Activated T-helper 17 cell treated with anti-CD3 and anti-CD28 coated beads, Interleukin-2, amount 50 U/mL, for 72 hours (primary cell): ENCODE measurements at regions not wholly inside any gene's neighbourhood (a gene's known extent, or its start where the extent isn't known, plus 50 kb on each side); places are given as distances from the start of the nearest gene placed in this dataset.

Source experiments
- ATAC-seq: fragments of 150-1000 bp; cut with Tn5 transposase; replicated peaks from 2 replicates; pipeline ENCODE4 v1.10.0; 2021; ENCODE audit warnings: mild to moderate bottlenecking, moderate library complexity
- H3K27ac Mint-ChIP-seq: one replicate; pipeline ENCODE4 v1.8.0; 2022; ENCODE audit warnings: mixed read lengths
- H3K27me3 Mint-ChIP-seq: one replicate; pipeline ENCODE4 v1.8.0; 2022; ENCODE audit warnings: mixed read lengths
- H3K36me3 Mint-ChIP-seq: one replicate; pipeline ENCODE4 v1.8.0; 2022; ENCODE audit warnings: low read depth, mild to moderate bottlenecking, mixed read lengths
- H3K4me1 Mint-ChIP-seq: one replicate; pipeline ENCODE4 v1.8.0; 2022; ENCODE audit warnings: mixed read lengths
- H3K4me3 Mint-ChIP-seq: one replicate; pipeline ENCODE4 v1.8.0; 2022; ENCODE audit warnings: mild to moderate bottlenecking, mixed read lengths
- H3K9me3 Mint-ChIP-seq: one replicate; pipeline ENCODE4 v1.8.0; 2022; ENCODE audit warnings: mixed read lengths

GRCh38 chr4:1466034-1466862 is 60.0 kb upstream of the NKX1-1 start:
- Mint-ChIP-seq H3K4me3 (no peak overlapping the region), H3K4me1 (no peaks in the 10 kb centered on the region), H3K9me3 (peaks cover 12% of the 10 kb centered on the region), H3K36me3 (no peaks in the 10 kb centered on the region), H3K27me3 (peaks cover 12% of the 10 kb centered on the region), H3K27ac (no peak overlapping the region)
- ATAC-seq = no peak

GRCh38 chr4:1465173-1466033 is 59.2 kb upstream of the NKX1-1 start:
- H3K9me3 Mint-ChIP-seq = peaks cover 12% of the 10 kb centered on the region
- H3K4me1 Mint-ChIP-seq = no peaks in the 10 kb centered on the region
- H3K27ac Mint-ChIP-seq = no peak overlapping the region
- ATAC-seq = no peak
- no peak overlapping the region for H3K4me3 Mint-ChIP-seq
- peaks cover 16% of the 10 kb centered on the region for H3K27me3 Mint-ChIP-seq
- H3K36me3 Mint-ChIP-seq = no peaks in the 10 kb centered on the region

DNA sequence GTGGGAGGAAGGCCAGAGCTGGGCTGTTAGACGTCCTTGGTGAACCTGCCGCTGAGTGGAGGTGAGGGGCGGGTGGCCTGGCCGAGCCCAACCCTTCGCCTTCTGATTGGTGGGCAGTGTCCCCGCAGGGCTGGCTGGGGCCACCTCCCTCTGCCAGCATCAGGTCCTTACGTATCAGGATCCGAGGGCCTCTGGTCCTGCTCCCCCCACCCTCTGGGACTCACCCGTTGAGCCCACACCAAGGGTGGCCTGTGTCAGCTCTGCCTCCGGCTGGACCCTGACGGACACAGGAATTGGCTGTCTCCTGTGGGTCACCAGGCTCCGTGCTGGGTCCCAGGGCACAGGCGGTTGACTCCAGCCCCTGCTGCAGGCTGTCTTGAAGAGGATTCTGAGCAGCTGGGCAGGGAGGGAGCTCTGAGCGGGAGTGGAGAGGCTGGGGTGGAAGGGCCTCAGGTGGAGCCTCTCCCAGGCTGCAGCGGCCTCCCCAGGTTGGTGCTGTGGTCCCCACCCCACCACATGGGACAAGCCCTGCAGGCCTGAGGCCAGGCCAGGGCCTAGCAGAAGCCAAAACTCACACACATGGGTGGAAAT is 58.4 kb upstream of the NKX1-1 start:
- H3K9me3 Mint-ChIP-seq = peaks cover 12% of the 10 kb centered on the region
- peaks cover 19% of the 10 kb centered on the region for H3K27me3 Mint-ChIP-seq
- H3K27ac Mint-ChIP-seq = no peak overlapping the region
- no peaks in the 10 kb centered on the region for H3K4me1 Mint-ChIP-seq
- H3K4me3 Mint-ChIP-seq = no peak overlapping the region
- H3K36me3 Mint-ChIP-seq = no peaks in the 10 kb centered on the region
- ATAC-seq = no peak

GRCh38 chr4:1463927-1464540 is 57.8 kb upstream of the NKX1-1 start:
- no peaks in the 10 kb centered on the region for H3K4me1 Mint-ChIP-seq
- H3K27me3 Mint-ChIP-seq = peaks cover 19% of the 10 kb centered on the region
- H3K36me3 Mint-ChIP-seq = no peaks in the 10 kb centered on the region
- H3K9me3 Mint-ChIP-seq = peaks cover 12% of the 10 kb centered on the region
- ATAC-seq = no peak
- no peak overlapping the region for H3K4me3 Mint-ChIP-seq
- H3K27ac Mint-ChIP-seq = no peak overlapping the region

DNA sequence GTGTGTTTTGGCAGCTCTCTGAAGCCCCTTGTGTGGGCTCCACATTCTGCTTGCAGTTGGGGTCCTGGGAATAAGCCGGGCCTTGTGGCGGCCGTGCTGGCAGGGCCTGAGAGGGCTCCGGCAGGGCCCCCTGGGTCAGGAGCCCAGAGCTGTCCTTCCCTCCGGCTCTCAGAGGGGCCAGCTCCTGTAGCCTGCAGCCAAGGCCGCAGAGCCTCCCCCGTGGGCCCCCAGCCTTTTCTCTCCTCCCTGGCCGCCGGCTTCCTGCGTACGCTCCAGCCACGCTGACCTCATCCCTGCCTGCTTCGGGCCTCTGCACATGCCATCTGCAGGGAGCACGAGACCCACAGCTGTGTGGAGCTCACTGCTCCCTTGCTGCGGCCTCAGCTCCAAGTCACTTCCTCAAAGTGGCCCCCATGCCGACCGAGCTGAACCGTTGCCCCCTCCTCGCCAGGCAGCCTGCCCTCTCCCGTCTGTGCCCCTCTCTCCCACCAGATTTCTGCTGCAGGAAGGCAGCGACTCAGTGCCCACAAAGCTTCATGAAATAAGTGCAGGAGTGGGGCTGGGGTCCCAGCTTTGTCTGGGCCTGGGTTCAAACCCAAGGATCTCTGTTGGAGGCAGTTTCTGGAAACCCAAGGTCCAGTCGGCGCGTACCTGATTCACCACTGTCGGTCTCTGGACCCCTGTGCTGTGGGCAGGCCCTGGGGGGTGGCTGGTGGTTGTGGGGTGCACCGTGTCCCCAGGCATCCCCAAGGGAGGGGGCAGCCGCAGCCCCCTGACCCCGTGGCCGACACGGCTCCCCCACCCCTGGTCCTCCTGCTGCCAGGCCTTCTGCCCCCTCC is 57.1 kb upstream of the NKX1-1 start:
- Mint-ChIP-seq H3K27ac (no peak overlapping the region), H3K27me3 (peaks cover 23% of the 10 kb centered on the region), H3K36me3 (no peaks in the 10 kb centered on the region), H3K4me3 (no peak overlapping the region), H3K9me3 (peaks cover 10% of the 10 kb centered on the region), H3K4me1 (no peaks in the 10 kb centered on the region)
- ATAC-seq = no peak

GRCh38 chr4:1462768-1463075 is 56.5 kb upstream of the NKX1-1 start:
- Mint-ChIP-seq H3K27me3 (peaks cover 26% of the 10 kb centered on the region), H3K4me1 (no peaks in the 10 kb centered on the region)

DNA sequence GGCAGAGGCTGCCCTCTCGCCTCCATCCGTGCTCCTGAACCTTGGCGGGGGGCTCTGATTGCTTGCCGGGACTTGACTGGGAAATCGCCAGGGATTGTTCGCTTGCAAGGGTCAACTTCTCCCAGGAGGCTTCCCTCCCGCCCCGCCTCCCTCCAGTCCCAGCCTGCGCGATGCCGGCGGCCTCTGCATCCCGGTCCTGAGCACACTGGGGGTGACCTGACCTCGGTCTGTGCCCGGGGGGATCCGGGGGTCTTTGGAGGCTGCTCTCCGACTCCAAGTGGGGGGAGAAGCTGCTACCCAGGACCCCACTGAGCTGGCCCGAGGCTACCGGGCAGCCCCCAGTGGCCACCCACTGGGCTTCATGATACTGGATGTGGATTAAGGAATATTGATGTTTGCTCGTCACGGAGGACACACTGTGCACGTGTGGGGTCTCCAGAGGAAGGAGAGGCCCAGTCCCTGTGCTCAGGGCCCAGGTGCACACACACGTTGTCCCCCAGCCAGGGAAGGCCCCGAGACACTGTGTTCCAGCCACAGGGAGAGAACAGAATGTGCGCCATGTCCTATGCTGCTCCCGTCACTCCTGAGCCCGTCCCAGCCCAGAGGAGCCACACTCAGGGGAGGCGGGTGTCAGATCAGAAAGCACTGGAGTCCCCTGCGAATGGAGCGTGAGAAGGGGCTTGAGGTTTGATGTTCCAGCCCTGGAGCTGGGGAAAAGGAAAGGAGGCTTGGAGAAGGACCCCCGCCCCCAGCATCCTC is 55.9 kb upstream of the NKX1-1 start:
- no peak for ATAC-seq

More at GRCh38 chr4:1462768-1463075, 56.5 kb upstream of the NKX1-1 start:
- no peak for ATAC-seq
- H3K4me3 Mint-ChIP-seq = no peak overlapping the region
- peaks cover 5% of the 10 kb centered on the region for H3K9me3 Mint-ChIP-seq
- no peak overlapping the region for H3K27ac Mint-ChIP-seq
- H3K36me3 Mint-ChIP-seq = no peaks in the 10 kb centered on the region

DNA sequence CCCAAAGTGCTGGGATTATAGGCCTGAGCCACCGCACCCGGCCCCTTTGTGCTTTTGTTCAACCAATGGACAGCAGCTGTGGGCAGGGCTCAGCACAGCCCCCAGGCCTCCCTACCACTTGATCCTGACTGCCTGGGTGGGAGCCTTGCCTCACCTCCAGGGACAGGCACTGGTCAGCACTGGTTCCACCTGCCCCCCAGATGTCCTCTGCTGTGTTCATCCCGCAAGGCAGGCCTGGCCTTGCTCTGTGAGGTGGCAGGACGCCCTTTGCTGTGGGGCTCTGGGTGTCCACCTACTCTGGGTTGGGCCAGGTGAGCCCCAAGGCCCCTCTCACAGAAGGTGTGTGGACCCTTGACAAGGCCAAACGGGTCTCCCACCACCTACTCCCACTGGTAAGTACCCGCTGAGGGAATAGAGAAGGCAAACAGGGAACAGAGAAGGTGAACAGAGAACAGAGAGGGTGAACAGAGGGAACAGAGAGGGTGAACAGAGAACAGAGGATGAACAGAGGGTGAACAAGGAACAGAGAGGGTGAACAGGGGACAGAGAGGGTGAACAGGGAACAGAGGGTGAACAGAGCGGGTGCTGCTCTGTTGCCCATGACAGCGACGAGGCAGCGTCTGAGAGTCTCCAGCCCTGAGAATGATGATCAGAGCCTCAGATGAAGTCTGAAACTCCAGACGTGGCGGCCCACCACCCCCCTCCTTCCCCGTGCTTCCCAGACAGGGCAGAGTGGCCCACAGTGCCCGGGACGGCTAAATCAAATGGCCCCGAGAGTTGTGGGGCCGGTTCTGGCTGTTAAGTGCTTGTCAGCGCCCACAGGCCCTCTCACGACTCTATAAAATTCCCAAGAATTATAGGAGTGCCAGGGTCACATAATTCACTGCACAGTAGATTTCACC is 55.0 kb upstream of the NKX1-1 start:
- no peaks in the 10 kb centered on the region for H3K4me1 Mint-ChIP-seq
- H3K9me3 Mint-ChIP-seq = no peaks in the 10 kb centered on the region
- H3K36me3 Mint-ChIP-seq = no peaks in the 10 kb centered on the region
- no peak overlapping the region for H3K4me3 Mint-ChIP-seq
- no peak overlapping the region for H3K27ac Mint-ChIP-seq
- ATAC-seq = no peak
- H3K27me3 Mint-ChIP-seq = peaks cover 28% of the 10 kb centered on the region

More for the DNA sequence above, 55.9 kb upstream of the NKX1-1 start:
- H3K36me3 Mint-ChIP-seq = no peaks in the 10 kb centered on the region
- peaks cover 23% of the 10 kb centered on the region for H3K27me3 Mint-ChIP-seq
- no peak overlapping the region for H3K4me3 Mint-ChIP-seq
- H3K27ac Mint-ChIP-seq = no peak overlapping the region
- no peaks in the 10 kb centered on the region for H3K4me1 Mint-ChIP-seq
- no peaks in the 10 kb centered on the region for H3K9me3 Mint-ChIP-seq

DNA sequence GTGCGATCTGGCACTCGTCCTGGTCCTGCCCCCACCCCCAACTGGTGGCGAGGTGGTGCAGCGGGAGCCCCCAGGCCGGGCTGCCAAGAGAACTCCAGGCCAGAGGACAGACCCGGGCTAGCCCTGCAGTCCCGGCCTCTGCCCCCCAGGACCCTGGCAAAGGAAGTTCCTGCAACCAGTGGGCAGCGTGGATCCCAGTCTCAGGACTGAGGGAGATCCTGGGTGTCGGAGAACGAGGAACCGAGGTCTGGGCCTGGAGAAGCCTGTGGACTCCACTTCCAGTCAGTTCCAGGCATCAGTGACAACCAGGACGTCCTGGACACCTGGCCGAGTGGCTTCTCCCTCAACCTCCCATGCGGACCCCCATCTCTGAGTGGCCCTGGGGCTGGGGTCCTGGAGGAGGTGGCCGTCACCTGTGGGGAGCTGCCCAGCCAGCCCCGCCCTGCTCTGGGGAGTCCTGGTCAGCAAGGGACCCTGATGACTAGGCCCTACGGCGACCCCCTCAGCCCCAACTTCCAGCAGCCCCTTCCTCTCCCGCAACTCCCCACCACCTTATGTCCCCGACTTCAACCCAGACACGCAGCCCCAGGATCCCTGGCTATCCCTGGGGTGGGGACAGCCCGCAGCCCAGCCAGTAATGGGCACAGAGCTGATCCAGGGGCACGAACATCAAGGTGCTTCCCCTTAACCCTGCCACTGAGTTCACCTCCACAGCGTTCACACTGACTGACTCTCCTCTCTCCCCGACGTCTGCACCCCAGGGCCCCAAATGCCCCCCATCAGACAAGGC is 53.7 kb upstream of the NKX1-1 start:
- Mint-ChIP-seq H3K4me1 (no peaks in the 10 kb centered on the region), H3K36me3 (no peaks in the 10 kb centered on the region), H3K9me3 (no peaks in the 10 kb centered on the region), H3K4me3 (no peak overlapping the region), H3K27ac (no peak overlapping the region), H3K27me3 (peaks cover 28% of the 10 kb centered on the region)
- ATAC-seq = no peak

DNA sequence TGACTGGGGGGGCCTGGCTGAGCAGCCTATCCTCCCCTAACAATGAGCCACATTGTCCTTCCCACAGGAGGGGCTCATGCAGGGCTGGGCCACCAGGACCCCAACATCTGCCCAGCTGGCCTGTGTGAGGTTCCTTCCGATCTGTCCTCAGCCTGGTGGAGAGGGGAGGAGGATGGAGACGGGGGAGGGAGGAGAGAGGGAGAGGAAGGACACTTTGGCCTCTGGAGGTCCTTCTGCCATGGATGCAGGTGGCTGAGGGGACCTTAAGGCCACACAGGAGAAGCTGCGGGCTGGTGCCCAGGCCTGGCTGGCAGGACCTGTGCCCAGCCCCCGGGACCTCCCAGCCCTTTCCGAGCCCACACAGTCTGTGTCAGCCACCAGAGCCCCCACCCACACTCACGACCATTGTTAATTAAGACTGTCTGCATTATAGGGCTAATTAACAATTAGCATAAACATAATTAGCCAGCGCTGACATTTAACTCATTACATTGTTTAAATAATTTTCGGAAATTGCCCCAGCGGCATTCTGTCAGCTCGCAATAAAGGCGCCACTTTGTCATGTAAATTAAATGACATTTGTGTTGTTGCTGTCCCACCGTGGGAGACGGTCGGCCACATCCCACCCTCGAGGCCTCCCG is 53.0 kb upstream of the NKX1-1 start:
- no peak overlapping the region for H3K4me3 Mint-ChIP-seq
- peaks cover 28% of the 10 kb centered on the region for H3K27me3 Mint-ChIP-seq
- H3K4me1 Mint-ChIP-seq = no peaks in the 10 kb centered on the region
- no peak for ATAC-seq
- H3K36me3 Mint-ChIP-seq = no peaks in the 10 kb centered on the region
- H3K27ac Mint-ChIP-seq = no peak overlapping the region
- H3K9me3 Mint-ChIP-seq = no peaks in the 10 kb centered on the region

- ATAC-seq = no peak
- Mint-ChIP-seq H3K4me3 (no peak overlapping the region), H3K27ac (no peak overlapping the region), H3K4me1 (no peaks in the 10 kb centered on the region), H3K9me3 (peaks cover 5% of the 10 kb centered on the region), H3K27me3 (peaks cover 28% of the 10 kb centered on the region), H3K36me3 (no peaks in the 10 kb centered on the region)
Observed at GRCh38 chr4:1458581-1458980, 52.3 kb upstream of the NKX1-1 start.
